Mammary epithelial cell (primary cell): ENCODE measurements at regions not wholly inside any gene's neighbourhood (a gene's known extent, or its start where the extent isn't known, plus 50 kb on each side); places are given as distances from the start of the nearest gene placed in this dataset.

Experiments
- CTCF ChIP-seq, 2 donors: IDR thresholded peaks in 1 of 2; conservative IDR thresholded peaks in 1 of 2; 2 replicates each; pipeline ENCODE4 v1.5.1; 2011 to 2012; ENCODE audit warnings: inconsistent platforms in 2 of 2, low read length in 2 of 2, mild to moderate bottlenecking in 2 of 2, control low read depth in 1 of 2, low read depth in 1 of 2; ENCODE audit not compliant: insufficient read depth in 1 of 2; ENCODE audit errors: extremely low read depth in 1 of 2
- EZH2 ChIP-seq: IDR thresholded peaks from 2 replicates; pipeline ENCODE4 v1.6.1; 2012; ENCODE audit warnings: low read length, inconsistent platforms, borderline replicate concordance

- TF ChIP-seq CTCF (conservative IDR thresholded peaks at IDR 0.05 in 1 of 2, IDR thresholded peaks at IDR 0.05 in 1 of 2; ENCODE audit: extremely low read depth in 1 of 2, insufficient read depth in 1 of 2, low read depth in 1 of 2, low read length in 2 of 2) (no peak), EZH2 (no peak)
Observed at GRCh38 chr1:192943108-192943507, 116.1 kb downstream of the UCHL5 start.
